HPDE6-E6E7 (cell line): ENCODE measurements at regions not wholly inside any gene's neighbourhood (a gene's known extent, or its start where the extent isn't known, plus 50 kb on each side); places are given as distances from the start of the nearest gene placed in this dataset.
"Not testable (repeated sequence)": the region's sequence is repeated elsewhere in the genome, so short reads cannot be mapped to it uniquely, and the experiment has no call there.

Source experiments
- DNase-seq: peaks from one replicate; pipeline ENCODE4 v3.0.0; 2011; ENCODE audit warnings: missing footprints; ENCODE audit errors: extremely low spot score

DNA sequence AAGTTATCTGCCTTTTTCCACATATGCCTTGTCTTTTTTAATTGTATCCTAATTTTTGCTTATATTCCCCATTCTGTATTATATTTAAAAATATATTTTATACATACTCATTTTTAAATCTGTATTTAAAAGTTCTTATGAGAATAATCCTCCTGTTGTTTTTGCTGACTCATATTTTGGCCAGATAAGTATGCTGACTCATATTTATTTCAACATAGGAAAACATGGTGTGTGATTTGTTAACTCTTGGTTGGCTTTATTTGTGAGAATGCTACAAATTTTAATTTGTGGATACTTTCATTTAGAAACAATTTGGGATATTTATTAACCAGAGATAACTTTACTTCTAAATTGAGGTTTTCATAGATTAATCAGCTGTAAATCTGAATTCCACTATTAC is 587.7 kb downstream of the CPS1 start:
- DNase-seq: no peak

- no peak for DNase-seq
These were observed 588.7 kb downstream of the CPS1 start for GRCh38 chr2:211144974-211145665.

DNA sequence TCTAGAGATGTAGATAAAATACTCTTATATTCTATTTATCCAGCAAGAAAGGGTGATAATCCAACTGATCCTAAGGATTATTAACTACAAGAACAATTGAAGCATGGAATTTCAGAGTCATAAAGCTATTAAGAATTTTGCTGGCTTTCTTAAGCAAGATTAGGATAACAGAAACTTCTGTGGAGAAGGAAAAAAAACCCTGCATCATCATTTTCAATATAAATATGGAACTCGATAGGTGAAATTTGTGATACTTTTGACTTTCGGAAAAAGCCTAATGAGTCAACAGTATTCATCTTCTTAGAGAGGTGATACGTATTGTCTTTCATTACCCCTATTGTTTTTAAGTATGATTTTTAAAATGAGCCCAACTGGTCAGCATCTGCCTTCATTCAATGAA is 593.3 kb downstream of the CPS1 start:
- DNase-seq: no peak

DNA sequence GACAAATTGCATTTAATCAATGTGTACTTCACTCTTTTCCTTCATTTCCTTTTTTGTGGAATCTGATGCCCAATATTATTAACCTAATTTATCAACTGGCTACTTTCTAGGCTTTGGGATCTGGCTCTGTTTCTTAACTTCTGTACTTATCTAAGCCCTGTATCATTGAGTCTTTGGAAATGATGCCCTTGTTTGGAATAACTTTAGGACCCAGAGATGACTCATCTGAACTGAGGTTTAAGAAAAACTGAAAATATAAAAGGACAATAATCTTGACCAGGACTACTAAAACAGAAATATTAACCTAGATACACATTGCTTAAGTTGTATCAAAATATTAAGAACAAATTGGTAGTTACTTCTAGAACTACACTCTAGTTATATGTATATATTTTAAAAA is 600.8 kb downstream of the CPS1 start:
- no peak for DNase-seq

DNA sequence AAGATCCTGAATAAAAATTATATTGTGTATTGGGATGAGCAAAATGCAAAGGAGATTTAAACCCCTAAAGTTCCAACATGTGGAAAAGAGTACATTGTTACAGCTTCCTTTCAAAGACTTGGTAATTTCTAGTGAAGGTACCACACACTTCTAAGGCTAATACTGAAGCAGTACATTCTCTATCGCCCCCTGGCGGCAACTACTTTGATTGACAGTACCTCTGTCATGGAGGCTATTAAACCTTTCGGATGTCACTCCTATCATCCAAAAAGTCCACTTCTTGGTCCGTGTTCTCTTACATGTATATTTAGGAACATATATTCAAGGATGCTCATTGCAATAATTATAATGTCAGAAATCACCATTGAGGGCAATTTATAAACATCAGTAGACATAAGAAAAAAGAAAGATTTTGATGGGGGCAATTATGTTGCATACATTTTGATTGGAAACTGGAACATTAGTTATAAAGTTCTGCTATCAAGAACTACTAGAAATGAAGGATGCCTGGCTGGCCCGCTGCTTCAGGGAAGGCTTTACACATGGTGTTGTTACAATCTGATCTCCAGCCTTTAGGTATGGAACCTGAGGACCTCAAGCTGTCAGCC is 601.6 kb downstream of the CPS1 start:
- peak; percentile 21 for DNase-seq

GRCh38 chr2:211159972-211160371 is 603.6 kb downstream of the CPS1 start:
- DNase-seq: no peak

- no peak for DNase-seq
These were observed 604.8 kb downstream of the CPS1 start for GRCh38 chr2:211161236-211161635.

GRCh38 chr2:211162911-211163310 is 606.5 kb downstream of the CPS1 start:
- DNase-seq: no peak

DNA sequence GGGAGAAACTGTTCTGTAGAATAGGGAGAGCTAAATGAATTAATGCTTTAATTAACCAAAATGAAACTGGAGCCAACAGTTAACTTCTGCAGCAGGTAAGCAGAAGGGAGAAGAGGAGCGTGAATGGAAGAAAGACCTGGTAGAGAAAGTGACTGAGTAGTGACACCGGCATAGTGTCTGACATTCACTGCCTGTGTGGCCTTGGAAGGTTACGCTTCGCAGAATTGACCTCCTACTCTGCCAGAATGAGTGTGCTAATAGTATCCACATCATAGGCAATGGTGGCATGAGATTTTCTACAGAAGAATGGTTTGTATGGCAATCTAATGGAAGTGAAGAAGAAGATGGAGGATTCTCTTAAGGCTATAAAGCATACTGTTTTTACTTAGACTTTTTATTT is 614.4 kb downstream of the CPS1 start:
- DNase-seq: no peak

DNA sequence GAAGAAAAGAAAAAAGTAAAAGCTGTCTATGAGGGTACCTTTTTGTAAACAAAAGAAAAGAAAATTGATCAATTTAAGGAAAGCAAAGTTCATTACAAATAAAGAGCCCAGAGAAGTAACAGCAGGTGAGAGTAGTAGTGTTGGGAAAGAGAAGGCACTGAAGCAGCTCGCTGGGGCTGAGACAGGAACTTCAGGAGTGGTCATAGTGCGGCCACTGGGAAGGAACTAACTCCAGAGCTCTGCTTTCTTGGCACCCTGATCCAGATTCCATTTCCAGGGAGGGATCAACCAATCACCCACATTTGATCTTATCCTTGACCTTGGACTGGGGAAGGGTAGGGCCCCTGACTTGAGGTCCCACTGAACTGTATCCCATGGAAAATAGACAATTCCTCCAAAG is 617.6 kb downstream of the CPS1 start:
- no peak for DNase-seq

DNA sequence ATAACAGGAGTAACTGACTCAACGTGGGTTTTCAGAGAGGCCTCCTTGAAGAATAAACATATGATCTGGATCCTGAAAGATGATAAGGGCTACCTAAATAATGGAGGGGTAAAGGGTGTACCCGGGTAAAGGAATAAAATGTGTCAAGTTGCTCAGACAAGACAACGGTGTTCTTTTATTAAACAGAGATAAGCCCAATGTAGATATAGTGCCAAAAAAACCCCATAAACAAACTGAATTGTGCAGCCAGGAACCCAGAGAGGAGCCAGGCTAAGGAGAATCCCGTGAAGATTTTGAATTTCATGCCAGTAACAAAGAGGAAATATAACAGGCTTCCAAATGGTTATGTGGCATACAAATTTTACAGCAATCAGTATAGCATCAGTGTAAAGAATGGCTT is 618.2 kb downstream of the CPS1 start:
- no peak for DNase-seq

GRCh38 chr2:211175956-211176355 is 619.6 kb downstream of the CPS1 start:
- peak; percentile 1 for DNase-seq

- DNase-seq: no peak
These were observed 620.2 kb downstream of the CPS1 start for GRCh38 chr2:211176514-211177141.

- DNase-seq: no peak
These were observed 625.2 kb downstream of the CPS1 start for GRCh38 chr2:211181626-211182025.

- no peak for DNase-seq
These were observed 631.2 kb downstream of the CPS1 start for GRCh38 chr2:211187602-211188001.

- no peak for DNase-seq
These were observed 647.6 kb downstream of the CPS1 start for GRCh38 chr2:211203986-211204385.

DNA sequence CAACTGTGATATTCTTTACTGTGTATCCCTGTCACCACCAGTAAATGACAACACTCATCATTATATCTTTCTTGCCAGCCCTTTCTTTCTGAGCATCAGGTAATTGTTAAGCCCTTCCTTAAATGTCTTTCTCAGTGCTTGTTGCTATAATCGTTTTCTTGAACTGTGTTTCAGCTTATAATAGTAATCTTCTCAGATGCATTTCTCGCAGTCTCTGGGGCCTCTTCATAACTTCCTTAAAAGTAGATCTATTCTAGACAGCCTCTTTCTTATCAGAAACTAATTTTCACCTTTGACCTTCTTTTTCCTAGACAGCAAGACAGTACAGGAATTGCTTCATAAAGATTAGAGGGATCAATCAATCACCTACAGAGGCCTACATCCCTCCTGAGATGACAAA is 648.1 kb downstream of the CPS1 start:
- DNase-seq: no peak

- DNase-seq: no peak
These were observed 648.5 kb downstream of the CPS1 start for GRCh38 chr2:211204902-211205301.

DNA sequence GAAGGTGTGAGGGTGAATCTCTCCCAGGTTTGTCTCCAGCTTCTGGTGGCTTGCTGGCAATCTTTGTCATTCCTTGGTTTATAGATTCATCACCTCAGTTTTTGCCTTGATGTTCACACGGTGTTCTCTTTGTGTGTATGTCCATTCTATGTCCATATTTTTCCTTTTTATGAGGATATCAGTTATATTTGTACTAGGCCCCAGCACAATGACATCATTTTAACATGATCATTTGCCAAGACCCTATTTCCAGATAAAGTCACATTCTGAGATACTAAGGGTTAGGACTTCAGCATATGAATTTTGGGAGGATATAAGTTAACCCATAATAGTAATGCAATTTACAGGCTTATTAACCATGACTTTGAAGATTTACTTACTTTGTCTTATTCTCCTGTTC is 649.0 kb downstream of the CPS1 start:
- DNase-seq: no peak

GRCh38 chr2:211205836-211206235 is 649.4 kb downstream of the CPS1 start:
- peak; percentile 1 for DNase-seq

DNA sequence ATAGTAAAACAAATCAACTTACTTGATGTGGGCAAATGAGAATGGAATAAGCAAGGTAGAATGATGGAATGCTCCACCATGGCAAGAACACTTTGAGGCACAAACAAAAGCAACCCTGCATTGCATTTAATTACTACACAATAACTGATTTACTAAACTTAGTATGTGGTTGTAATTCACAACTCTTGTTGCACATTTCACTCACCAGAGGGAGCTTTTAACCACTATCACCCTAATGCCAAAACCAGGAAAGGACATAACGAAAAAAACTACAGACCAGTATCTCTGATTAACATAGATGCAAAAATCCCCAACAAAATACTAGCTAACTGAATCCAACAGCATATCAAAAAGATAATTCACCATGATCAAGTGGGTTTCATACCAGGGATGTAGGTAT is 659.8 kb downstream of the CPS1 start:
- DNase-seq: no peak

DNA sequence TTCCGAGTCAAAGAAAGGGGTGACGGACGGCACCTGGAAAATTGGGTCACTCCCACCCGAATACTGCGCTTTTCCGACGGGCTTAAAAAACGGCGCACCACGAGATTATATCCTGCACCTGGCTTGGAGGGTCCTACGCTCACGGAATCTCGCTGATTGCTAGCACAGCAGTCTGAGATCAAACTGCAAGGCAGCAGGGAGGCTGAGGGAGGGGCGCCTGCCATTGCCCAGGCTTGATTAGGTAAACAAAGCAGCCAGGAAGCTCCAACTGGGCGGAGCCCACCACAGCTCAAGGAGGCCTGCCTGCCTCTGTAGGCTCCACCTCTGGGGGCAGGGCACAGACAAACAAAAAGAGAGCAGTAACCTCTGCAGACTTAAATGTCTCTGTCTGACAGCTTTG is 663.1 kb downstream of the CPS1 start:
- not testable (repeated sequence) for DNase-seq

DNA sequence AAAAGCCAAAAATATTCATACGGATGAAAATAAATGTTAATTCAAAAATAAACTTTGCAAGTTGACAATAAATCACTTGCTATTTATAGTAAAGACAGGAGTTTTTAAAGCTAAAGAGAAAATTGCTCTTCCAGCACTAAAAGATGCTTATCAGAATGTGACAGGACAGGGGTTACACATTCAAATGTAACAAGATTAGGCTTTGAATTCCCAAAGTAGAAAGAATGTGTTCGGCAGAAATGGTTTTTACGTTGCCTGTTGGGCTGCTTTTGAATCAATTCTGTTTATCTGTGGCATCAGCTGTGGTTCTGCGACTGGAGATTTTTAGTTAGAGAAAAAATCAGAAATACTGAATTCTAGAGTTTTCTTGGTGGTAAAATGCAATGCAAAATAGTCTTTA is 669.4 kb downstream of the CPS1 start:
- no peak for DNase-seq
